ENCODE measurements at regions not wholly inside any gene's neighbourhood (a gene's known extent, or its start where the extent isn't known, plus 50 kb on each side); places are given as distances from the start of the nearest gene placed in this dataset.

- TF ChIP-seq CTCF (conservative IDR thresholded peaks at IDR 0.05; ENCODE audit: low read depth, low read length) (no peak), EZH2 (IDR thresholded peaks at IDR 0.05; ENCODE audit: low read length, unreplicated experiment) (no peak)
Measured at GRCh38 chr12:93033948-93034347, 104.9 kb upstream of the EEA1 start.

All from PC-3 (cell line).